ENCODE measurements at regions not wholly inside any gene's neighbourhood (a gene's known extent, or its start where the extent isn't known, plus 50 kb on each side); places are given as distances from the start of the nearest gene placed in this dataset.

- TF ChIP-seq, protein P1, sequence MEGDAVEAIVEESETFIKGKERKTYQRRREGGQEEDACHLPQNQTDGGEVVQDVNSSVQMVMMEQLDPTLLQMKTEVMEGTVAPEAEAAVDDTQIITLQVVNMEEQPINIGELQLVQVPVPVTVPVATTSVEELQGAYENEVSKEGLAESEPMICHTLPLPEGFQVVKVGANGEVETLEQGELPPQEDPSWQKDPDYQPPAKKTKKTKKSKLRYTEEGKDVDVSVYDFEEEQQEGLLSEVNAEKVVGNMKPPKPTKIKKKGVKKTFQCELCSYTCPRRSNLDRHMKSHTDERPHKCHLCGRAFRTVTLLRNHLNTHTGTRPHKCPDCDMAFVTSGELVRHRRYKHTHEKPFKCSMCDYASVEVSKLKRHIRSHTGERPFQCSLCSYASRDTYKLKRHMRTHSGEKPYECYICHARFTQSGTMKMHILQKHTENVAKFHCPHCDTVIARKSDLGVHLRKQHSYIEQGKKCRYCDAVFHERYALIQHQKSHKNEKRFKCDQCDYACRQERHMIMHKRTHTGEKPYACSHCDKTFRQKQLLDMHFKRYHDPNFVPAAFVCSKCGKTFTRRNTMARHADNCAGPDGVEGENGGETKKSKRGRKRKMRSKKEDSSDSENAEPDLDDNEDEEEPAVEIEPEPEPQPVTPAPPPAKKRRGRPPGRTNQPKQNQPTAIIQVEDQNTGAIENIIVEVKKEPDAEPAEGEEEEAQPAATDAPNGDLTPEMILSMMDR (IDR thresholded peaks at IDR 0.05) = no peak
- no peak for TF ChIP-seq POLR2A (IDR thresholded peaks at IDR 0.05)
These were observed 67.8 kb upstream of the SMYD2 start for GRCh38 chr1:214213136-214213535.
